Endodermal cell (in vitro differentiated cells): ENCODE measurements at regions not wholly inside any gene's neighbourhood (a gene's known extent, or its start where the extent isn't known, plus 50 kb on each side); places are given as distances from the start of the nearest gene placed in this dataset.

Experiments used
- DNase-seq: peaks from one replicate; pipeline ENCODE4 v3.0.0-alpha.2; 2017
- H3K27ac ChIP-seq: 2 replicates; pipeline ENCODE4 v1.5.1; 2013; ENCODE audit warnings: mild to moderate bottlenecking, low read depth, low read length, moderate library complexity
- H3K27me3 ChIP-seq: 2 replicates; pipeline ENCODE4 v1.6.1; 2013; ENCODE audit warnings: mild to moderate bottlenecking, low read length, moderate library complexity; ENCODE audit not compliant: insufficient read depth, control insufficient read depth, poor library complexity, severe bottlenecking
- H3K36me3 ChIP-seq: 2 replicates; pipeline ENCODE4 v1.7.0; 2013; ENCODE audit warnings: mild to moderate bottlenecking, low read length, moderate library complexity; ENCODE audit not compliant: control insufficient read depth, insufficient read depth
- H3K4me1 ChIP-seq: one replicate; pipeline ENCODE4 v1.7.0; 2013; ENCODE audit warnings: low read length; ENCODE audit not compliant: control insufficient read depth, insufficient read depth
- H3K4me3 ChIP-seq: 2 replicates; pipeline ENCODE4 v1.5.1; 2013; ENCODE audit warnings: mild to moderate bottlenecking, low read length, moderate library complexity
- H3K9ac ChIP-seq: 2 replicates; pipeline ENCODE4 v1.6.1; 2013; ENCODE audit warnings: mild to moderate bottlenecking, low read length, moderate library complexity; ENCODE audit not compliant: poor library complexity, severe bottlenecking; ENCODE audit errors: extremely low read depth
- H3K9me3 ChIP-seq: 2 replicates; pipeline ENCODE4 v1.6.1; 2013; ENCODE audit warnings: mild to moderate bottlenecking, low read length, moderate library complexity; ENCODE audit not compliant: control insufficient read depth
- H3K27ac Mint-ChIP-seq: 2 replicates; pipeline ENCODE4 v1.8.0; 2020; ENCODE audit warnings: mixed read lengths
- H3K27me3 Mint-ChIP-seq: 2 replicates; pipeline ENCODE4 v1.8.0; 2021; ENCODE audit warnings: mild to moderate bottlenecking, mixed read lengths; ENCODE audit not compliant: insufficient read depth
- H3K36me3 Mint-ChIP-seq: 2 replicates; pipeline ENCODE4 v1.8.0; 2020; ENCODE audit warnings: low read depth, mixed read lengths
- H3K4me1 Mint-ChIP-seq: 2 replicates; pipeline ENCODE4 v1.8.0; 2020; ENCODE audit warnings: mixed read lengths
- H3K4me3 Mint-ChIP-seq: 2 replicates; pipeline ENCODE4 v1.8.0; 2020; ENCODE audit warnings: mild to moderate bottlenecking, moderate library complexity, mixed read lengths
- H3K9me3 Mint-ChIP-seq: 2 replicates; pipeline ENCODE4 v1.8.0; 2020; ENCODE audit warnings: mild to moderate bottlenecking, mixed read lengths
- WGBS, 2 experiments: methylation state at CpG; one replicate each; pipeline versions ENCODE4 v1.1.5 to v1.1.7; 2013; ENCODE audit warnings: missing lambda C conversion rate in 2 of 2, mixed read lengths in 1 of 2; ENCODE audit not compliant: insufficient coverage in 1 of 2, insufficient read length in 1 of 2; 5-methylcytosine and 5-hydroxymethylcytosine counted together
- TF ChIP-seq, protein P1 (sequence below): fragments of 200-600 bp; sonication (generic); conservative IDR thresholded peaks from 2 replicates; pipeline ENCODE4 v1.5.0; 2021; ENCODE audit warnings: antibody characterized with exemption, mild to moderate bottlenecking

- DNase-seq, result no peak
- no peak overlapping the region for H3K27ac Mint-ChIP-seq
- Histone ChIP-seq H3K4me3 (no peak overlapping the region), H3K4me1 (no peaks in the 10 kb centered on the region), H3K27ac (no peak overlapping the region), H3K36me3 (no peaks in the 10 kb centered on the region), H3K9me3 (peaks cover 3% of the 10 kb centered on the region), H3K27me3 (no peaks in the 10 kb centered on the region), H3K9ac (no peak overlapping the region)
- no peak overlapping the region for H3K4me3 Mint-ChIP-seq
- TF ChIP-seq, protein P1, sequence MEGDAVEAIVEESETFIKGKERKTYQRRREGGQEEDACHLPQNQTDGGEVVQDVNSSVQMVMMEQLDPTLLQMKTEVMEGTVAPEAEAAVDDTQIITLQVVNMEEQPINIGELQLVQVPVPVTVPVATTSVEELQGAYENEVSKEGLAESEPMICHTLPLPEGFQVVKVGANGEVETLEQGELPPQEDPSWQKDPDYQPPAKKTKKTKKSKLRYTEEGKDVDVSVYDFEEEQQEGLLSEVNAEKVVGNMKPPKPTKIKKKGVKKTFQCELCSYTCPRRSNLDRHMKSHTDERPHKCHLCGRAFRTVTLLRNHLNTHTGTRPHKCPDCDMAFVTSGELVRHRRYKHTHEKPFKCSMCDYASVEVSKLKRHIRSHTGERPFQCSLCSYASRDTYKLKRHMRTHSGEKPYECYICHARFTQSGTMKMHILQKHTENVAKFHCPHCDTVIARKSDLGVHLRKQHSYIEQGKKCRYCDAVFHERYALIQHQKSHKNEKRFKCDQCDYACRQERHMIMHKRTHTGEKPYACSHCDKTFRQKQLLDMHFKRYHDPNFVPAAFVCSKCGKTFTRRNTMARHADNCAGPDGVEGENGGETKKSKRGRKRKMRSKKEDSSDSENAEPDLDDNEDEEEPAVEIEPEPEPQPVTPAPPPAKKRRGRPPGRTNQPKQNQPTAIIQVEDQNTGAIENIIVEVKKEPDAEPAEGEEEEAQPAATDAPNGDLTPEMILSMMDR, result no peak
- H3K27me3 Mint-ChIP-seq, result peaks cover 2% of the 10 kb centered on the region
- 79% methylated on average over 1 of the region's 2 CpGs; no CpG with 5 or more reads in 1 of the 2 experiments for WGBS, 2 experiments
- no peaks in the 10 kb centered on the region for H3K4me1 Mint-ChIP-seq
- H3K9me3 Mint-ChIP-seq, result peaks cover 33% of the 10 kb centered on the region
- H3K36me3 Mint-ChIP-seq, result no peaks in the 10 kb centered on the region
These were observed 383.1 kb downstream of the ADRA2A start for GRCh38 chr10:111459967-111460366.

GRCh38 chr10:111472445-111472844, 395.6 kb downstream of the ADRA2A start:
- H3K27me3 Mint-ChIP-seq, result no peaks in the 10 kb centered on the region
- TF ChIP-seq, protein P1, result no peak
- Histone ChIP-seq H3K4me1 (no peaks in the 10 kb centered on the region), H3K27ac (no peak overlapping the region), H3K36me3 (no peaks in the 10 kb centered on the region), H3K9ac (no peak overlapping the region), H3K9me3 (no peaks in the 10 kb centered on the region), H3K4me3 (no peak overlapping the region), H3K27me3 (no peaks in the 10 kb centered on the region)
- peaks cover 10% of the 10 kb centered on the region for H3K9me3 Mint-ChIP-seq
- 93 to 95% methylated on average over 6 to 7 of the region's 7 CpGs for WGBS, 2 experiments
- H3K4me3 Mint-ChIP-seq, result no peak overlapping the region
- H3K4me1 Mint-ChIP-seq, result peaks cover 2% of the 10 kb centered on the region
- no peaks in the 10 kb centered on the region for H3K36me3 Mint-ChIP-seq
- no peak overlapping the region for H3K27ac Mint-ChIP-seq
- no peak for DNase-seq

DNA sequence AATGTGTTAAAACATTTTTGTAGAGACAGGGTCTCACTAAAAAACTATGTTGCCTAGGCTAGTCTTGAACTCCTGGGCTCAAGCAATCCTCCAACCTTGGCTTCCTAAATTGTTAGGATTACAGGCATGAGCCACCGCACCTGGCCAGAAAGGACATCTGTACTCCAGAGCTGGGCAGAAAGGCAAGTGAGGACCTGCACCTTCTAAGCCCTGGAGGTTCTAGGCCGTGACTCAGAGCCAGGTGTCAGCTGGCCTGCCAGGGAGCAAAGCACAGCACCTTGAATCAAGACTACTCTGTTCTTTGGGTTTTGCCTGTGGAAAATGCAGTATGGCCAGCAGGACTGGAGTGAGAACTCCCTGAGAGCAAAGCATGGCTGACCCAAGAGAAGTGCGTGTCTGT, 396.5 kb downstream of the ADRA2A start:
- 62 to 100% methylated on average over 2 to 3 of the region's 3 CpGs for WGBS, 2 experiments
- Mint-ChIP-seq H3K9me3 (peaks cover 10% of the 10 kb centered on the region), H3K4me3 (no peak overlapping the region), H3K27me3 (no peaks in the 10 kb centered on the region), H3K36me3 (no peaks in the 10 kb centered on the region), H3K27ac (no peak overlapping the region), H3K4me1 (peaks cover 2% of the 10 kb centered on the region)
- Histone ChIP-seq H3K27ac (no peak overlapping the region), H3K9ac (no peak overlapping the region), H3K4me1 (no peaks in the 10 kb centered on the region), H3K9me3 (no peaks in the 10 kb centered on the region), H3K36me3 (no peaks in the 10 kb centered on the region), H3K27me3 (no peaks in the 10 kb centered on the region), H3K4me3 (no peak overlapping the region)
- no peak for DNase-seq
- TF ChIP-seq, protein P1, result no peak
